Caco-2 (cell line): ENCODE measurements at regions not wholly inside any gene's neighbourhood (a gene's known extent, or its start where the extent isn't known, plus 50 kb on each side); places are given as distances from the start of the nearest gene placed in this dataset.

Experiments used
- BruUV-seq: library from RNA; stranded (reverse); fragments of 400-500 nt; replicated peaks from 2 replicates; lab custom pipeline; 2021; lab: Mats Ljungman, UMichigan
- CTCF ChIA-PET: fragments of 300-600 bp; sonication (Branson Sonifier 250); formaldehyde crosslinking; loops from one replicate; lab custom pipeline; 2022; ENCODE audit warnings: antibody characterized with exemption; lab: Charles Lee
- POLR2A ChIA-PET: fragments of 300-600 bp; sonication (Branson Sonifier 250); formaldehyde crosslinking; loops from one replicate; lab custom pipeline; 2022; ENCODE audit warnings: antibody characterized with exemption; lab: Charles Lee
- DNase-seq, 2 experiments: peaks; one replicate each; pipeline versions ENCODE4 v3.0.0 to v3.0.0-alpha.2; 2020 to 2022
- H3K27me3 ChIP-seq: replicated peaks from 2 replicates; pipeline ENCODE4 v1.6.0; 2011; ENCODE audit warnings: low read length; ENCODE audit not compliant: control insufficient read depth, insufficient read depth
- H3K36me3 ChIP-seq: 2 replicates; pipeline ENCODE4 v1.5.1; 2011; ENCODE audit warnings: low read length; ENCODE audit not compliant: control insufficient read depth, insufficient read depth
- H3K4me1 ChIP-seq: fragments of 250-450 bp; sonication (Bioruptor Pico); 2 replicates; pipeline ENCODE4 v1.5.1; 2020; ENCODE audit warnings: mild to moderate bottlenecking
- H3K4me3 ChIP-seq: 2 replicates; pipeline ENCODE4 v1.5.1; 2011; ENCODE audit warnings: low read depth, mild to moderate bottlenecking, control low read depth, low read length
- H3K9me3 ChIP-seq: fragments of 250-450 bp; sonication (Bioruptor Pico); 2 replicates; pipeline ENCODE4 v1.5.1; 2020; ENCODE audit warnings: mild to moderate bottlenecking, moderate library complexity
- H3K27ac Mint-ChIP-seq: one replicate; pipeline ENCODE4 v1.8.0; 2022; ENCODE audit warnings: mixed read lengths; ENCODE audit not compliant: unreplicated experiment
- H3K27me3 Mint-ChIP-seq: one replicate; pipeline ENCODE4 v1.8.0; 2022; ENCODE audit warnings: mixed read lengths; ENCODE audit not compliant: insufficient read depth, unreplicated experiment
- H3K36me3 Mint-ChIP-seq: one replicate; pipeline ENCODE4 v1.8.0; 2022; ENCODE audit warnings: mild to moderate bottlenecking, mixed read lengths; ENCODE audit not compliant: insufficient read depth, unreplicated experiment
- H3K4me1 Mint-ChIP-seq: one replicate; pipeline ENCODE4 v1.8.0; 2022; ENCODE audit warnings: low read depth, mixed read lengths; ENCODE audit not compliant: unreplicated experiment
- H3K4me3 Mint-ChIP-seq: one replicate; pipeline ENCODE4 v1.8.0; 2022; ENCODE audit warnings: mild to moderate bottlenecking, moderate library complexity, mixed read lengths; ENCODE audit not compliant: unreplicated experiment
- H3K9me3 Mint-ChIP-seq: one replicate; pipeline ENCODE4 v1.8.0; 2022; ENCODE audit warnings: mixed read lengths; ENCODE audit not compliant: unreplicated experiment
- intact Hi-C: fragments of 100-400 bp; cut with micrococcal nuclease; formaldehyde crosslinking; loops from one replicate; pipeline ENCODE4 v1.10.0; 2022; ENCODE audit not compliant: unreplicated experiment
- TF ChIP-seq, protein P1 (sequence below), 2 experiments: fragments of 200-600 bp in 1 of 2; IDR thresholded peaks; 1 replicate in 1 of 2; 2 replicates in 1 of 2; pipeline versions ENCODE4 v1.5.1 to v1.8.0; 2011 to 2022; ENCODE audit warnings: antibody characterized with exemption in 1 of 2, control low read depth in 1 of 2, inconsistent platforms in 1 of 2, low read depth in 1 of 2, low read length in 1 of 2, mild to moderate bottlenecking in 1 of 2, moderate library complexity in 1 of 2; ENCODE audit not compliant: insufficient read depth in 1 of 2, severe bottlenecking in 1 of 2, unreplicated experiment in 1 of 2

DNA sequence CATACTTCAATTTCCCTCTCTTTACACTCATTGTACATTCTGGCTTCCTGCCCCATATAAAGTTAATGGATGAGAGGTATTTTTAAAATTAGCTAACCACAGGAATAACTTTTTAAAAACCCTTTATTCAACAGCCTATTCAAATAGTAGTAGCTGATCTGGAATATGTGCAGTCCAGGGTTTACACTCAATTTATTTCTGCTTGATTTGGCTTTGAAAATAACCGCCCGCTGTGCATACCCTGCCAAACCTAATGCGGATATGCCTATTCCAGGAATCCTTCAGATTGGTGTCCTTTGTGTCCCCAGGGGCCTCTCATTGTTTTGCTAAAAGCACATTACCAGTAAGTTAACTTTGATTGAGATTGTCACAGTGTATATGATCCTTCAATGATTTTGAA lies 1686.2 kb downstream of the PLA2G4A start:
- ChIA-PET POLR2A (no interaction called here), CTCF (no interaction called here)
- H3K36me3 ChIP-seq: no peaks in the 10 kb centered on the region
- H3K27ac Mint-ChIP-seq: no peak overlapping the region
- H3K4me1 Mint-ChIP-seq: no peaks in the 10 kb centered on the region
- no peaks in the 10 kb centered on the region for H3K36me3 Mint-ChIP-seq
- intact Hi-C loops: no loop called here
- no peaks in the 10 kb centered on the region for H3K4me1 ChIP-seq
- no TSS peak for BruUV-seq
- no peak overlapping the region for H3K4me3 Mint-ChIP-seq
- no peak for DNase-seq
- no peaks in the 10 kb centered on the region for H3K27me3 Mint-ChIP-seq
- no peaks in the 10 kb centered on the region for H3K9me3 Mint-ChIP-seq
- TF ChIP-seq, protein P1, sequence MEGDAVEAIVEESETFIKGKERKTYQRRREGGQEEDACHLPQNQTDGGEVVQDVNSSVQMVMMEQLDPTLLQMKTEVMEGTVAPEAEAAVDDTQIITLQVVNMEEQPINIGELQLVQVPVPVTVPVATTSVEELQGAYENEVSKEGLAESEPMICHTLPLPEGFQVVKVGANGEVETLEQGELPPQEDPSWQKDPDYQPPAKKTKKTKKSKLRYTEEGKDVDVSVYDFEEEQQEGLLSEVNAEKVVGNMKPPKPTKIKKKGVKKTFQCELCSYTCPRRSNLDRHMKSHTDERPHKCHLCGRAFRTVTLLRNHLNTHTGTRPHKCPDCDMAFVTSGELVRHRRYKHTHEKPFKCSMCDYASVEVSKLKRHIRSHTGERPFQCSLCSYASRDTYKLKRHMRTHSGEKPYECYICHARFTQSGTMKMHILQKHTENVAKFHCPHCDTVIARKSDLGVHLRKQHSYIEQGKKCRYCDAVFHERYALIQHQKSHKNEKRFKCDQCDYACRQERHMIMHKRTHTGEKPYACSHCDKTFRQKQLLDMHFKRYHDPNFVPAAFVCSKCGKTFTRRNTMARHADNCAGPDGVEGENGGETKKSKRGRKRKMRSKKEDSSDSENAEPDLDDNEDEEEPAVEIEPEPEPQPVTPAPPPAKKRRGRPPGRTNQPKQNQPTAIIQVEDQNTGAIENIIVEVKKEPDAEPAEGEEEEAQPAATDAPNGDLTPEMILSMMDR (IDR thresholded peaks at IDR 0.05; ENCODE audit: insufficient read depth in 1 of 2, low read depth in 1 of 2, low read length in 1 of 2, severe bottlenecking in 1 of 2, unreplicated experiment in 1 of 2): no peak
- no peak overlapping the region for H3K4me3 ChIP-seq
- no peaks in the 10 kb centered on the region for H3K27me3 ChIP-seq
- no peaks in the 10 kb centered on the region for H3K9me3 ChIP-seq

DNA sequence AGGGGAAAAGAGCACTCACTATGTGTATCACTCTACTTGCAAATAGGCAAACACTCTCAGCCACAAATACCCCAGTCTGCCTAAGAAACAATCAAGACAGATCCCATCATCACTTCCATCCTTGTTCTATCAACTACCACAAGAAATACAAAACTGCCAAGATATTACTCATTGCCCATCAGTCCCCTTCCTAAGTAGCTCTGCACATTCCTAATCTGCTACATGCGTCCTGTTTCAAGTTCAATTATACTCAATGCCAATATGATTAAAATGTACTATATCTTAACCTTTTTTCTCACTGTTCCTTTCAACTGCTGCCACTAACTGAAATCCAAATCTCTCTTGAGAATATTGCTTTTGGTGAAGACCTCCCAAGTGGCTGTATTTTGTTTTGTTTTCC lies 1688.4 kb downstream of the PLA2G4A start:
- H3K36me3 ChIP-seq: no peaks in the 10 kb centered on the region
- DNase-seq: no peak
- H3K4me1 Mint-ChIP-seq: no peaks in the 10 kb centered on the region
- H3K36me3 Mint-ChIP-seq: no peaks in the 10 kb centered on the region
- intact Hi-C loops: no loop called here
- TF ChIP-seq, protein P1 (IDR thresholded peaks at IDR 0.05; ENCODE audit: insufficient read depth in 1 of 2, low read depth in 1 of 2, low read length in 1 of 2, severe bottlenecking in 1 of 2, unreplicated experiment in 1 of 2): no peak
- no TSS peak for BruUV-seq
- H3K9me3 Mint-ChIP-seq: no peaks in the 10 kb centered on the region
- H3K27me3 Mint-ChIP-seq: no peaks in the 10 kb centered on the region
- ChIA-PET POLR2A (no interaction called here), CTCF (no interaction called here)
- H3K27ac Mint-ChIP-seq: no peak overlapping the region
- H3K27me3 ChIP-seq: no peaks in the 10 kb centered on the region
- no peaks in the 10 kb centered on the region for H3K4me1 ChIP-seq
- H3K9me3 ChIP-seq: no peaks in the 10 kb centered on the region
- no peak overlapping the region for H3K4me3 Mint-ChIP-seq
- H3K4me3 ChIP-seq: no peak overlapping the region

DNA sequence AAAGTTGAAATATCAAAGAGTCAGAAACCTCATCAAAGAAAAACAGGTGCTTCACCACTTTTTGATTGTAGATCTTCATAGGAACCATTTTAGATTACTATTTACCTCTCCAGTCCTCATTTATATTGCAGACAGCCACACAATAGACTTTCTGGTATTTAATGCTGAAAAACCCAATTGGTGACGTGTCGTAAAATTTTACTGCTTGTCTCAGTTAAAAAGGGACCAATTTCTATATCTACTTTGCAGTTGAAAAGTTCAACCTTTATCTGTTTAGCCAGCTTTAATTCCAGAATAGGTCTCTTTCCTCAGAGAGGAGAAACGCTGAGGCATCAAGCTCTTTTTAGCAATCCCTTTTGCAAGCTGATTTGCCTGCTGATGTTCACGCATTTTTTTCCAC lies 1722.4 kb downstream of the PLA2G4A start:
- POLR2A ChIA-PET: no interaction called here
- no peaks in the 10 kb centered on the region for H3K4me1 ChIP-seq

More for the DNA sequence above, 1722.4 kb downstream of the PLA2G4A start:
- Histone ChIP-seq H3K9me3 (no peaks in the 10 kb centered on the region), H3K4me3 (no peak overlapping the region), H3K36me3 (no peaks in the 10 kb centered on the region), H3K27me3 (no peaks in the 10 kb centered on the region)
- Mint-ChIP-seq H3K27me3 (no peaks in the 10 kb centered on the region), H3K4me3 (no peak overlapping the region), H3K4me1 (no peaks in the 10 kb centered on the region), H3K9me3 (no peaks in the 10 kb centered on the region), H3K36me3 (no peaks in the 10 kb centered on the region), H3K27ac (no peak overlapping the region)
- intact Hi-C loops: no loop called here
- CTCF ChIA-PET: no interaction called here
- TF ChIP-seq, protein P1 (IDR thresholded peaks at IDR 0.05; ENCODE audit: insufficient read depth in 1 of 2, low read depth in 1 of 2, low read length in 1 of 2, severe bottlenecking in 1 of 2, unreplicated experiment in 1 of 2): no peak
- BruUV-seq: no TSS peak
- no peak for DNase-seq
